ENCODE measurements at regions not wholly inside any gene's neighbourhood (a gene's known extent, or its start where the extent isn't known, plus 50 kb on each side); places are given as distances from the start of the nearest gene placed in this dataset.

GRCh38 chr10:61096056-61096455, 152.1 kb upstream of the RHOBTB1 start:
- TF ChIP-seq CTCF (IDR thresholded peaks at IDR 0.05) (no peak), POLR2A (IDR thresholded peaks at IDR 0.05) (no peak), POLR2AphosphoS5 (IDR thresholded peaks at IDR 0.05) (no peak)
